Sigmoid colon (tissue), 6 donors: ENCODE measurements at regions not wholly inside any gene's neighbourhood (a gene's known extent, or its start where the extent isn't known, plus 50 kb on each side); places are given as distances from the start of the nearest gene placed in this dataset.

ENCODE experiments used
- DNase-seq: peaks from one replicate; pipeline ENCODE4 v3.0.0-alpha.2; 2019
- H3K27ac ChIP-seq, 4 donors: fragments of 200-600 bp; sonication (generic); one replicate each; pipeline ENCODE4 v1.5.1; 2016 to 2019; ENCODE audit warnings: mild to moderate bottlenecking in 1 of 4
- H3K27me3 ChIP-seq, 3 donors: fragments of 200-600 bp; sonication (generic); one replicate each; pipeline ENCODE4 v1.5.1; 2019; ENCODE audit warnings: mild to moderate bottlenecking in 1 of 3
- H3K36me3 ChIP-seq, 4 donors: fragments of 200-600 bp; sonication (generic); one replicate each; pipeline ENCODE4 v1.5.1; 2016 to 2019
- H3K4me1 ChIP-seq, 4 donors: fragments of 200-600 bp; sonication (generic); one replicate each; pipeline ENCODE4 v1.5.1; 2017 to 2019
- H3K4me3 ChIP-seq, 4 donors: fragments of 200-600 bp; sonication (generic); one replicate each; pipeline ENCODE4 v1.5.1; 2017 to 2019; ENCODE audit warnings: mild to moderate bottlenecking in 2 of 4, moderate library complexity in 1 of 4
- H3K9me3 ChIP-seq, 4 donors: fragments of 200-600 bp in 3 of 4; sonication (generic) in 3 of 4; one replicate each; pipeline versions ENCODE4 v1.5.1 to v1.6.1; 2013 to 2019
- CTCF ChIP-seq, 4 experiments: fragments of 450-650 bp in 3 of 4; fragments of 200-600 bp in 1 of 4; IDR thresholded peaks; one replicate each; pipeline ENCODE4 v1.5.1; 2016 to 2019; ENCODE audit warnings: antibody characterized with exemption in 4 of 4, mild to moderate bottlenecking in 3 of 4, moderate library complexity in 2 of 4
- EP300 ChIP-seq, 4 donors: sonication (generic); formaldehyde crosslinking; IDR thresholded peaks; one replicate each; pipeline ENCODE4 v1.6.1; 2017; ENCODE audit warnings: antibody characterized with exemption in 4 of 4
- POLR2A ChIP-seq, 2 donors: fragments of 450-650 bp; IDR thresholded peaks; one replicate each; pipeline ENCODE4 v1.6.1; 2016; ENCODE audit warnings: antibody characterized with exemption in 2 of 2, mild to moderate bottlenecking in 2 of 2, moderate library complexity in 2 of 2
- POLR2AphosphoS5 ChIP-seq, 4 donors: sonication (generic); formaldehyde crosslinking; IDR thresholded peaks; one replicate each; pipeline ENCODE4 v1.6.1; 2017; ENCODE audit warnings: antibody characterized with exemption in 4 of 4
- WGBS, 2 donors: extraction: QIAGEN DNeasy Blood & Tissue Kit; methylation state at CpG; one replicate each; pipeline ENCODE4 v1.1.7; 2013; 5-methylcytosine and 5-hydroxymethylcytosine counted together
- intact Hi-C: fragments of 100-400 bp; cut with DNase I; formaldehyde crosslinking; loops from one replicate; pipeline ENCODE4 v1.15.1; 2023
- donor health status: healthy with polysubstance abuse.
- donor health status: healthy.

DNA sequence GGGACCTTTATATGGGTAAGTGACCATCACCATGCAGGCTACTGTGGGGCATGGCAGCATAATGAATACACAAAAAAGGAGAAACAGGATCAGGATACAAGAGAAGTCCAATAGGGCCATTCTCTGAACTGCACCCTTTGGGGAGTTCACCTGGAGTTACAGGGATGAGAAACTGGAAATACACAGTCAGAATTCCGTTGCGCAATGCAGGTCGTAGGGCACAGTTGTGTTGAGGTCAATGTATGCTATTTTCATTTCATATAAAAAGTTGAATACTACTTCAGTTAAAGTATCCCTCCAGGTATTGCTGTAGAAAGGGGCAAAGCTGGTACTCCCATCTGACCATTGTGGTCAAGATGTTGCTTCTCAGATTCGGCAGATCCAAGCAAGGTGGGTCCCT, 471.4 kb downstream of the DMRT2 start:
- Histone ChIP-seq H3K9me3 (peaks cover 0 to 2% (median 0%) of the 10 kb centered on the region in 4 donors), H3K27me3 (no peaks in the 10 kb centered on the region), H3K4me3 (no peak overlapping the region), H3K36me3 (no peaks in the 10 kb centered on the region), H3K27ac (no peak overlapping the region), H3K4me1 (no peaks in the 10 kb centered on the region)
- DNase-seq = no peak
- intact Hi-C loops = no loop called here
- 76 to 84% methylated on average over 4 of the region's 4 CpGs for WGBS, 2 donors
- TF ChIP-seq POLR2A (IDR thresholded peaks at IDR 0.05) (no peak), POLR2AphosphoS5 (IDR thresholded peaks at IDR 0.05) (no peak), CTCF (IDR thresholded peaks at IDR 0.05) (no peak), EP300 (IDR thresholded peaks at IDR 0.05) (no peak)

DNA sequence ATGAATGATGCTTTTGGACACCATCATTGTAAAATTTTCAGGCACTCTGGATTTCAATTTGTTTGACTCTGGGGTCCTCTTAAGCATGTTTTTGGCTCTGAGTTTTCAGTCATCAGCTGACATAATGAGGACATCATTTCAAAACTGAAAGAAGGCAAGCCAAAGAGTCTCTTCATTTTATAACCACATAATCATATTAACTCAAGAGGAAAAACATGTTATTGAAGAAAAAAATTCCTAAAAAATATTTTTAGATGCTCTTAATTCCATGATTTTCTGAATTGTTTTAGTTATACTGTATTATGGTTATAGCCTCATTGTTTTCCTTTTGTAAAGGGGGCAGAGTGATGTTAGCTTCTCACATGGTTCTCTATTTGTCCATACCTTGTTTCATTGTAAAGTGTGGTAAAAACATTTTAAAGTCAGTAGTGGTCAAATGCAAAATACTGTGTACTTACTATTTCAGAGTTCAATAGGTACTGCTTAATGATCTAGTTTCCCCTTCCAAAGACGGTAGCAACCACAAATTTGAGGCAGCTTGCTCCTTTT, 472.1 kb downstream of the DMRT2 start:
- no peak for DNase-seq
- Histone ChIP-seq H3K4me3 (no peak overlapping the region), H3K36me3 (no peaks in the 10 kb centered on the region), H3K4me1 (no peaks in the 10 kb centered on the region), H3K27me3 (no peaks in the 10 kb centered on the region), H3K27ac (no peak overlapping the region), H3K9me3 (peaks cover 0 to 2% (median 0%) of the 10 kb centered on the region in 4 donors)
- intact Hi-C loops = no loop called here
- TF ChIP-seq CTCF (IDR thresholded peaks at IDR 0.05) (no peak), EP300 (IDR thresholded peaks at IDR 0.05) (no peak), POLR2A (IDR thresholded peaks at IDR 0.05) (no peak), POLR2AphosphoS5 (IDR thresholded peaks at IDR 0.05) (no peak)
- 82 to 87% methylated on average over 1 of the region's 1 CpG for WGBS, 2 donors

GRCh38 chr9:1528456-1528855, 478.3 kb downstream of the DMRT2 start:
- WGBS, 2 donors = 58 to 61% methylated on average over 2 of the region's 2 CpGs
- Histone ChIP-seq H3K27me3 (no peaks in the 10 kb centered on the region), H3K4me1 (no peaks in the 10 kb centered on the region)

DNA sequence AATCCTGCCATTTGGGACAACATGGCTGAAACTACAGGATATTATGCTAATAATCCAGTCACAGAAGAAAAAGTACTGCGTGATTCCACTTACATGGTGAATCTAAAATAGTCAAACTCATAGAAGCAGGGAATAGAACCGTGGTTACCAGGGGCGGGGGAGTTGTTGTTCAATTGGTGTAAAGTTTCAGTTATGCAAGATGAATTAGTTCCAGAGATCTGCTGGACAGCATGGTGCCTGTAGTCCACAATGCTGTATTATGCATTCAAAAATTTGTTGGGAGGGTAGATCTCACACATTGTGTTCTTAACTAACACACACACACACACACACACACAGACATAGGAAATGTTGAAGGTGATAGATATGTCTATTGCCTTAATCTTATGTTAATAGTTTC, 480.5 kb downstream of the DMRT2 start:
- Histone ChIP-seq H3K27ac (no peak overlapping the region), H3K9me3 (no peaks in the 10 kb centered on the region), H3K36me3 (no peaks in the 10 kb centered on the region), H3K4me1 (no peaks in the 10 kb centered on the region), H3K4me3 (no peak overlapping the region), H3K27me3 (no peaks in the 10 kb centered on the region)
- no peak for DNase-seq
- no peak for TF ChIP-seq CTCF (IDR thresholded peaks at IDR 0.05)
- no peak for TF ChIP-seq POLR2AphosphoS5 (IDR thresholded peaks at IDR 0.05)
- no peak for TF ChIP-seq EP300 (IDR thresholded peaks at IDR 0.05)
- 90 to 92% methylated on average over 3 of the region's 3 CpGs for WGBS, 2 donors
- intact Hi-C loops = no loop called here

More at GRCh38 chr9:1528456-1528855, 478.3 kb downstream of the DMRT2 start:
- DNase-seq = no peak
- no peaks in the 10 kb centered on the region for H3K36me3 ChIP-seq
- intact Hi-C loops = no loop called here
- H3K27ac ChIP-seq = no peak overlapping the region
- no peak overlapping the region for H3K4me3 ChIP-seq
- H3K9me3 ChIP-seq = peaks cover 0 to 2% (median 0%) of the 10 kb centered on the region in 4 donors
- TF ChIP-seq POLR2AphosphoS5 (IDR thresholded peaks at IDR 0.05) = no peak

DNA sequence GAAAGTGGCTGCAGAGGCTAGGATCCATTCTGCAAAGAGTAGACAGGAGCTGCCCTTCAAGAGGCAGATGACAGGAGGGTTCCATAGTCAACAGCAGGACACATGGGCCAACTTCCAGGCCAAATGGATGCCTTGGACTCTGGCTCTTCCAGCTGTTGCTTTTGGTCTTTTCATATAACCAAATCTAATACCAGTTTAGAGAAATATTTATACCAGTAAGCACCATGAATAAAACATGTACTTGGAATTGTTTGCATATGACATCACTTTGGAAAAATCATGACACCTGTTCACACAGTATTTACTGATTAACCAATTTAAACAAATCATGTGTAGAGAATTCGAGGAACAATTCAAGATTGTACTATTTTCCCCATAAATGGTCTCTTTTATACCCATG, 481.3 kb downstream of the DMRT2 start:
- no peak overlapping the region for H3K4me3 ChIP-seq
- no peaks in the 10 kb centered on the region for H3K27me3 ChIP-seq
- intact Hi-C loops = no loop called here
- TF ChIP-seq POLR2AphosphoS5 (IDR thresholded peaks at IDR 0.05) = no peak
- TF ChIP-seq EP300 (IDR thresholded peaks at IDR 0.05) = no peak
- TF ChIP-seq CTCF (IDR thresholded peaks at IDR 0.05) = no peak
- TF ChIP-seq POLR2A (IDR thresholded peaks at IDR 0.05) = no peak
- no peaks in the 10 kb centered on the region for H3K4me1 ChIP-seq
- H3K36me3 ChIP-seq = no peaks in the 10 kb centered on the region
- no peaks in the 10 kb centered on the region for H3K9me3 ChIP-seq
- 7 to 36% methylated on average over 1 of the region's 1 CpG for WGBS, 2 donors
- no peak for DNase-seq
- no peak overlapping the region for H3K27ac ChIP-seq
